Astrocyte (in vitro differentiated cells and primary cell): ENCODE measurements at regions not wholly inside any gene's neighbourhood (a gene's known extent, or its start where the extent isn't known, plus 50 kb on each side); places are given as distances from the start of the nearest gene placed in this dataset.

Source experiments
- DNase-seq: peaks from one replicate; pipeline ENCODE4 v3.0.0-alpha.2; 2010; ENCODE audit warnings: low read depth
- FAIRE-seq: peaks from 2 replicates; lab custom pipeline; 2011; peaks lifted over from hg19 to GRCh38; lab: Jason Lieb, UNC
- H2AFZ ChIP-seq: 2 replicates; pipeline ENCODE4 v1.6.0; 2012; ENCODE audit warnings: low read depth, low read length, inconsistent platforms
- H3K27ac ChIP-seq: 2 replicates; pipeline ENCODE4 v1.5.1; 2011; ENCODE audit warnings: low read depth, low read length, inconsistent platforms
- H3K27me3 ChIP-seq: 2 replicates; pipeline ENCODE4 v1.6.0; 2011; ENCODE audit warnings: low read length, inconsistent platforms; ENCODE audit not compliant: insufficient read depth
- H3K36me3 ChIP-seq: 2 replicates; pipeline ENCODE4 v1.5.1; 2011; ENCODE audit warnings: low read length, inconsistent platforms; ENCODE audit not compliant: insufficient read depth
- H3K4me1 ChIP-seq: 2 replicates; pipeline ENCODE4 v1.5.1; 2011; ENCODE audit warnings: low read length, inconsistent platforms; ENCODE audit not compliant: insufficient read depth
- H3K4me2 ChIP-seq: 2 replicates; pipeline ENCODE4 v1.6.0; 2012; ENCODE audit warnings: low read length, inconsistent platforms
- H3K4me3 ChIP-seq: 2 replicates; pipeline ENCODE4 v1.5.1; 2011; ENCODE audit warnings: low read depth, mild to moderate bottlenecking, low read length, inconsistent platforms; ENCODE audit not compliant: insufficient read depth
- H3K79me2 ChIP-seq: 2 replicates; pipeline ENCODE4 v1.6.0; 2012; ENCODE audit warnings: mild to moderate bottlenecking, low read length, inconsistent platforms; ENCODE audit not compliant: insufficient read depth
- H3K9ac ChIP-seq: 2 replicates; pipeline ENCODE4 v1.6.0; 2012; ENCODE audit warnings: mild to moderate bottlenecking, low read length, inconsistent platforms
- H3K9me3 ChIP-seq: 2 replicates; pipeline ENCODE4 v1.5.1; 2012; ENCODE audit warnings: low read depth, mild to moderate bottlenecking, low read length, inconsistent platforms; ENCODE audit not compliant: insufficient read depth
- H4K20me1 ChIP-seq: 2 replicates; pipeline ENCODE4 v1.6.0; 2012; ENCODE audit warnings: low read length, inconsistent platforms; ENCODE audit not compliant: insufficient read depth
- H3K27ac Mint-ChIP-seq: one replicate; pipeline ENCODE4 v1.8.0; 2021; ENCODE audit warnings: mild to moderate bottlenecking, mixed read lengths; ENCODE audit not compliant: unreplicated experiment
- H3K27me3 Mint-ChIP-seq: one replicate; pipeline ENCODE4 v1.8.0; 2021; ENCODE audit warnings: low read depth, mixed read lengths; ENCODE audit not compliant: unreplicated experiment
- H3K36me3 Mint-ChIP-seq: one replicate; pipeline ENCODE4 v1.8.0; 2021; ENCODE audit warnings: low read depth, mixed read lengths; ENCODE audit not compliant: unreplicated experiment
- H3K4me1 Mint-ChIP-seq: one replicate; pipeline ENCODE4 v1.8.0; 2021; ENCODE audit warnings: low read depth, mixed read lengths; ENCODE audit not compliant: unreplicated experiment
- H3K4me3 Mint-ChIP-seq: one replicate; pipeline ENCODE4 v1.8.0; 2021; ENCODE audit warnings: mild to moderate bottlenecking, moderate library complexity, mixed read lengths; ENCODE audit not compliant: unreplicated experiment
- H3K9me3 Mint-ChIP-seq: one replicate; pipeline ENCODE4 v1.8.0; 2021; ENCODE audit warnings: mild to moderate bottlenecking, mixed read lengths; ENCODE audit not compliant: unreplicated experiment
- CTCF ChIP-seq: IDR thresholded peaks from 2 replicates; pipeline ENCODE4 v1.5.1; 2011; ENCODE audit warnings: low read depth, mild to moderate bottlenecking, inconsistent platforms, low read length, moderate library complexity; ENCODE audit not compliant: insufficient read depth
- EZH2 ChIP-seq: IDR thresholded peaks from 2 replicates; pipeline ENCODE4 v1.6.1; 2012; ENCODE audit warnings: mild to moderate bottlenecking, low read length, inconsistent platforms; ENCODE audit not compliant: insufficient read depth

GRCh38 chr6:2488578-2488977 is 243.2 kb upstream of the GMDS start:
- DNase-seq (no peak), FAIRE-seq (no peak)
- H3K36me3 ChIP-seq: no peaks in the 10 kb centered on the region
- Mint-ChIP-seq H3K27ac (no peak overlapping the region), H3K4me3 (no peak overlapping the region), H3K36me3 (no peaks in the 10 kb centered on the region), H3K4me1 (no peaks in the 10 kb centered on the region), H3K27me3 (peaks cover 10% of the 10 kb centered on the region), H3K9me3 (peaks cover 5% of the 10 kb centered on the region)
- H3K9me3 ChIP-seq: no peaks in the 10 kb centered on the region
- no peak overlapping the region for H3K4me2 ChIP-seq
- H3K4me3 ChIP-seq: no peak overlapping the region
- TF ChIP-seq EZH2: no peak
- no peak for TF ChIP-seq CTCF
- H2AFZ ChIP-seq: no peak overlapping the region
- H3K79me2 ChIP-seq: no peaks in the 10 kb centered on the region
- H3K4me1 ChIP-seq: no peaks in the 10 kb centered on the region
- no peaks in the 10 kb centered on the region for H4K20me1 ChIP-seq
- no peak overlapping the region for H3K27ac ChIP-seq
- H3K27me3 ChIP-seq: peaks cover 11% of the 10 kb centered on the region
- no peak overlapping the region for H3K9ac ChIP-seq

GRCh38 chr6:2485116-2485515 is 239.7 kb upstream of the GMDS start:
- Histone ChIP-seq H3K36me3 (no peaks in the 10 kb centered on the region), H3K79me2 (no peaks in the 10 kb centered on the region), H3K4me1 (no peaks in the 10 kb centered on the region), H3K9ac (no peak overlapping the region), H3K4me3 (no peak overlapping the region), H4K20me1 (no peaks in the 10 kb centered on the region), H2AFZ (no peak overlapping the region), H3K27me3 (peaks cover 10% of the 10 kb centered on the region), H3K9me3 (peaks cover 9% of the 10 kb centered on the region), H3K27ac (no peak overlapping the region), H3K4me2 (no peak overlapping the region)
- H3K4me3 Mint-ChIP-seq: no peak overlapping the region
- no peaks in the 10 kb centered on the region for H3K36me3 Mint-ChIP-seq
- FAIRE-seq (no peak), DNase-seq (no peak)
- TF ChIP-seq CTCF: no peak
- TF ChIP-seq EZH2: no peak
- H3K9me3 Mint-ChIP-seq: peaks cover 5% of the 10 kb centered on the region
- peaks cover 13% of the 10 kb centered on the region for H3K27me3 Mint-ChIP-seq
- no peak overlapping the region for H3K27ac Mint-ChIP-seq
- H3K4me1 Mint-ChIP-seq: no peaks in the 10 kb centered on the region

GRCh38 chr6:2482773-2483172 is 237.4 kb upstream of the GMDS start:
- H2AFZ ChIP-seq: no peak overlapping the region
- peaks cover 10% of the 10 kb centered on the region for H3K4me1 ChIP-seq
- H3K36me3 Mint-ChIP-seq: no peaks in the 10 kb centered on the region
- H3K9me3 Mint-ChIP-seq: peaks cover 5% of the 10 kb centered on the region
- DNase-seq (no peak), FAIRE-seq (no peak)
- no peak overlapping the region for H3K4me3 Mint-ChIP-seq
- peaks cover 10% of the 10 kb centered on the region for H3K27me3 ChIP-seq
- TF ChIP-seq EZH2 (no peak), CTCF (no peak)
- no peak overlapping the region for H3K4me3 ChIP-seq
- H3K79me2 ChIP-seq: no peaks in the 10 kb centered on the region
- peaks cover 11% of the 10 kb centered on the region for H3K27me3 Mint-ChIP-seq
- H3K36me3 ChIP-seq: no peaks in the 10 kb centered on the region
- H3K9ac ChIP-seq: no peak overlapping the region
- peaks cover 5% of the 10 kb centered on the region for H3K4me1 Mint-ChIP-seq
- H3K27ac Mint-ChIP-seq: no peak overlapping the region
- H3K4me2 ChIP-seq: no peak overlapping the region
- H4K20me1 ChIP-seq: no peaks in the 10 kb centered on the region
- no peak overlapping the region for H3K27ac ChIP-seq
- H3K9me3 ChIP-seq: peaks cover 9% of the 10 kb centered on the region
